Left hindlimb (tissue), 1 donor: ENCODE measurements at regions not wholly inside any gene's neighbourhood (a gene's known extent, or its start where the extent isn't known, plus 50 kb on each side); places are given as distances from the start of the nearest gene placed in this dataset.
"Not testable (repeated sequence)": the region's sequence is repeated elsewhere in the genome, so short reads cannot be mapped to it uniquely, and the experiment has no call there.

Experiments
- DNase-seq: peaks from one replicate; pipeline ENCODE4 v3.0.0-alpha.2; 2018

DNA sequence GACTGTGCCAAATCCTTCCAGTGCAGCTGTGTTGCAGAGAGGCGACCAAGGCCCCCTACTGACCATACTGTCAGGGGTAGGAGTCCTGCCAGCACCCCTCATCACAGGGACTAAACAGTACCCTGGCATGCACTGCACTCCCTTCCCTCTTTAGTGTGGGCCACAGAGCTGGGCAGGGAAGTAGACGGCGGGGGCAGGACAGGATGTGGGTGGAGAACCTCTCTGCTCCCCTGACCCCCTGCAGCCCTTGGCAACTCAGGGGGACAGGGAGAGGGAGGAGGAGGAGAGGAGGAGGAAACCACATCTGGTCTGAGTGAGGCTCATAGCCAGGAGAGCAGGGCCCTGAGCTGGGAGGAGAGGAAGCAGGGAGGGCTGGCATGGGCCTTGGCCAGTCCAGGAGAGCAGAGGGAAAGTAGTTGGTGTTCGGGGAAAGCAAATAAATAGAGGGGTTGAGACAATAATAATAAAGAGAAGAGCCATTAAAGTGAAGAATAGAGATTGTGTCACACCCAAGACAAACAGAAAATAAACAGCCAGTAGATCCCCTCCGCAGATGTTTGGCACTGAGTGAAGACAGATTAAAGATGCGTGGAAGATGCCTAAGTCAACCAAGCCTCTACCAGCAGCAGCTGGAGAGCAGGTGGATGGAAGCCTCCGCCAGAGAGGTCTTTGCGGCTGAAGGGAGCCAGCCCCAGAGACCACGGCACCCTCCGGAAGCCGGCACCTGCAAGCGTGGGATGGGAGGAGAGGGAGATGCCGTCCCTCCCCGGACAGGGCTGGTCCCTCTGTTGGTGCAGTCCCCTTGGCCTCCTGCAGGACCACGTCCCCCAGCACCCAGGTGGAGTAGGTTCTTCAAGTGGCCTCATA, 61.5 kb downstream of the RPUSD4 start:
- DNase-seq = peak; percentile 57

DNA sequence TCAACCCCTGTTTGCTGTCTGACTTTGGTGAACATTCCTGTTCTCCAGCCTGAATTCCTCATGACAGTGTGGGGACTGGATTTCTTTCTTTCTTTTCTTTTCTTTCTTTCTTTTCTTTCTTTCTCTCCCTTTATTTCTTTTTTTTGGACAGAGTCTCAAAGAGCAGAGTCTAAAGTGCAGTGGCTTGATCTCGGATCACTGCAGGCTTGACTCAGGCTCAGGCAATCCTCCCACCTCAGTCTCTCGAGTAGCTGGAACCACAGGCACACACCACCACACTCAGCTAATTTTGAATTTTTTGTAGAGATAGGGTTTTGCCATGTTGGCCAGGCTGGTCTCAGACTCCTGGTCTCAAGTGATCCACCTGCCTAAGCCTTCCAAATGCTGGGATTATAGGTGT, 63.1 kb downstream of the RPUSD4 start:
- no peak for DNase-seq

DNA sequence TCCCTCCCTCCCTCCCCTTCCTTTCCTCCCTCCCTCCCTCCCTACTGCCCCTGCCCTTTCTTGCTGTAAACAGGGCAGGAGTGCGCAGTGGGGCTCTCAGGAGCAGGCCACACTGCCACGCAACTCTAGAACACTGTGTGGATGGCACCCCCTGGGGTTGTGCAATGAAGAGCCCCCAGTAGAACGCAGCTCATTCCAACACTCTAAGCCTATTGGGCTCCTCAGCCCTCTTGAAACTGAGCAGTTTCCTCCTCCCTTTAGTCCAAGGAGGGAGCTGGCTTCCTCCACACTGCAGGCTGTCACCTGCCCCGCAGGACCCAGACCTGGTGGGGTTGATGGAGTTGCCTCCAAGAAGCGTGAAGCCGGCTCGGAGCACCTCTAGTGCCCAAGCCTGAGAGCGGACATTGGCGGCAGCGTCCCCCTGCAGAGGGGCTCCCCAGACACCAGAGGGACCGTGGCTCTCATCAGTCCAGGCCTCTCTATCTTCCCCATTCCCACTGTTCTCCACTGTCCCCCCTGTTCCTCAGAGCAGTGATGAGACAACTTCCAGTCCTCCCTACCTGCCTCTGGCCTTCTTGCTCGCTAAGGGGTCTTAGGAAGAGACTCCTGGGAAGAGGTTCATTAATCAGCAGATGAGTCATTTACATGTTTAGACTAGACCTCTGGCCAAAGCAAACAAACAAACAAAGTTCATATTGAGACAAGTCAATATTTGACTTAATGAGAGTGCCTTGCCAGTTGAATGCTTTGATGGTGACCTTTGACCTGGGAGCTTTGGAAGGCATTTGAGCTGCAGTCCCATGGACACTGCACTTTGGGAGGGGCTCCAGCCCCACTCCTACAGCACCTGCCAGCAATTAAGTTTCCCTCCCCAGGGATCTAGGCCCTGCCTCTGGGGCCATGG, 64.0 kb downstream of the RPUSD4 start:
- no peak for DNase-seq

DNA sequence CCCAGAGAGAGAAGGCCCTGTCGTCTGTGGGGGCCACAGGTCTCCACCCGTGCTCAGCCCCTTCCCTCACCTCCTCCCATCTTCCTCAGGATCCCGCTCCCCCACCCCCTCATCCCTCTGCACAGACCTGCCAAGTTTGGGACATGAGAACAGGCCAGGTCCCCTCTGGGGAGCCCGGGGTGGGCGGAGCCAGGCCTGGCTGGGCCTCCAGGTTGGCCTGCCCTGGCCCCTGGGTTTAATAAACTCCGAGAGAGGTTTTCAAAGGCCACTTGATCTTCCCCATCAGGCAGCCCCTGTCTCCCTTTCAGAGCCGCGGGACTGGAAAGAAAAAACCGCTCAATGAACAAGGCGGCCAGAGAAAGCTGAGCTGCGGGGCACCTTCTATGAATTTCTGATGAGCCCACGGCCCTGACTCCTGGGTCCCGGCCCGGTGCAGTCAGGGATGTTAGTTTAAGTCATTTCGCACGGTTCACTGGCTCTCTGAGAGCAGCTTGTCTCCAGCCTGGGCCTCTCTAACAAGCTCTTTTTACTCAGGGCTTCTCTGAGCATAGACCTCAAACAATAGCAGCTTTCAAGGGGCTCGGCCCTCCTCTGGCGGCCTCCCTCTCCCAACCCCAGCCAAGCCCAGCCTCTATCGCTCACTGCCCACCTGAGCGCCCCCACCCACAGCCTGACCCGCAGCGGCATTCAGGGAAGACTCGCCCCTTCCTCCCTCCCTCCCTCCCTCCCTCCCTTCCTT, 64.8 kb downstream of the RPUSD4 start:
- DNase-seq = peak; percentile 69

DNA sequence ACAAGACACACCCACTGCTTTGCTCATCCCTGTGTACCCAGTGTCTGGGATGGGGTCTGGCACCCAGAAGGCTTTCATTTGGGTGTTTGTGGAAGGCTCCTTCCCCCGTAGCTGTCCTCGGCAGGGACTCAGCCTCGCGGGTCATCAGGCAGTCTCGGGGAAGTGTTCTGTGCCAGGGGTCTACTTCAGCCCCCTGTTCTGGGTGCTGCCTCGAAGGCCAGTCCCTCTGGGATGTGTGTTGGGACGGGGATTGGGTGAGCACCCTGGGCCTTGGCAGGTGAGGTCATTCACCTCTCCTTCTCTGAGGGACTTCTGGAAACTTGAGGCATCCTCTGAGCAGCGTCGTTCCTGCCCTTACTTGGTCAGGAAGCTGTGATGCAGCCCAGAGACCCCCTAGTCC, 65.5 kb downstream of the RPUSD4 start:
- DNase-seq = peak; percentile 28

DNA sequence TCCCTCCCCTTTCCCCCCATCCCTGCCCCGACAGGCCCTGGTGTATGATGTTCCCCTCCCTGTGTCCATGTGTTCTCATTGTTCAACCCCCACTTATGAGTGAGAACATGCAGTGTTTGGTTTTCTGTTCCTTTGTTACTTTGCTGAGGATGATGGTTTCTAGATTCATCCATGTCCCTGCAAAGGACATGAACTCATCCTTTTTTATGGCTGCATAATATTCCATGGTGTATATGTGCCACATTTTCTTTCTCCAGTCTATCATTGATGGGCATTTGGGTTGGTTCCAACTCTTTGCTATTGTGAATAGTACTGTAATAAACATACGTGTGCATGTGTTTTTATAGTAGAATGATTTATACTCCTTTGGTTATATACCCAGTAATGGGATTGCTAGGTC, 68.0 kb downstream of the RPUSD4 start:
- DNase-seq = not testable (repeated sequence)

DNA sequence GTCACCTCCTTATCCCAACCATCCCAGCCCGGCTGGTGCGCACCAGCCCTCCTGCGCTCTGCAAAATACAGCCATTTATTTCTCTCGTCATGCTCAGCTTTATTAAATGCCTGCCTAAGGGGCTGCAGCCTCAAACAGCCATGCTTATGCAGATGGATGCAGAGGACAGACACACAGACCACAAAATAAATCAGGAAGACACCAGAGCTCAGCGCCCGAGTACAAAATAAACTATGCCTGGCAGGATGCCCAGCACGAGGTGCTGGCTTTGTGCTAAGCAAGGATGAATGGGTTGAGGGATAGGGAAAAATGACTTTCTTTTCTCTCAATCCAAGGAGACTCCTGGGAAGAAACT, 70.5 kb downstream of the RPUSD4 start:
- peak; percentile 75 for DNase-seq

DNA sequence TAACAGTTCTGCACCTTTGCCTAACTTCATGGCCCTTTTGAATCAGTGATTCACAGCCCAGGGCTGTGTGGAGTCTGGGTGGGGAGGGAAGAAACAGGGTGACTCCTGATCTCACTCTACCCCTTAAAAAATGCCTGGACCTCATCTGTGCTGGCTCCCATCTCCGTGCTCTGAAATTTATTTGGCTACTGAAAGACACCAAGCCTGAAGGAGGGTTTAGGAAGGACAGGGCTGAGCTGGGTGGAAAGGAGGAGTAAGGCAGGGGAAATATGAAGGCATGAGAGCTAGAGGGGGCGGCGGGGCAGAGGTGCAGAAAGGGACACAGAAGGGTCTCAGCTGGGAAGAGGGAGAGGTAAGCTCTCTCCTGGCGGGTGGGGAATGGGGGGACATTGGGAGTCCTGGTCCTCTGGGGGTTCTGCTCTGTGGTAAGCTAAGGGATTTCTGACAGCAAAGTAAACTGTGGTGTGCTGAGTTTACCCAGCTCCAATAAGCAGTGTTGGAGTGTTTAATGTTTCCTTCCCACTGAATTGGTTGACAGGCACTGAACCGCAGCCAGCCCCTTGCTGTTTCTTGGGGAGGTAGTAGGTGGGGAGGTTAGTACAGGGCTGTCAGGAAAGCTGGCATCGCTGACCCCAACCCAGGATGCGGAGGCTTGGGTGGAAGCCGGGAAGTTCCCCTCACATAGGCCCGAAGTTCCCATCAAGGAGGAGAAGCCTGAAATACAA, 71.1 kb downstream of the RPUSD4 start:
- DNase-seq = no peak

DNA sequence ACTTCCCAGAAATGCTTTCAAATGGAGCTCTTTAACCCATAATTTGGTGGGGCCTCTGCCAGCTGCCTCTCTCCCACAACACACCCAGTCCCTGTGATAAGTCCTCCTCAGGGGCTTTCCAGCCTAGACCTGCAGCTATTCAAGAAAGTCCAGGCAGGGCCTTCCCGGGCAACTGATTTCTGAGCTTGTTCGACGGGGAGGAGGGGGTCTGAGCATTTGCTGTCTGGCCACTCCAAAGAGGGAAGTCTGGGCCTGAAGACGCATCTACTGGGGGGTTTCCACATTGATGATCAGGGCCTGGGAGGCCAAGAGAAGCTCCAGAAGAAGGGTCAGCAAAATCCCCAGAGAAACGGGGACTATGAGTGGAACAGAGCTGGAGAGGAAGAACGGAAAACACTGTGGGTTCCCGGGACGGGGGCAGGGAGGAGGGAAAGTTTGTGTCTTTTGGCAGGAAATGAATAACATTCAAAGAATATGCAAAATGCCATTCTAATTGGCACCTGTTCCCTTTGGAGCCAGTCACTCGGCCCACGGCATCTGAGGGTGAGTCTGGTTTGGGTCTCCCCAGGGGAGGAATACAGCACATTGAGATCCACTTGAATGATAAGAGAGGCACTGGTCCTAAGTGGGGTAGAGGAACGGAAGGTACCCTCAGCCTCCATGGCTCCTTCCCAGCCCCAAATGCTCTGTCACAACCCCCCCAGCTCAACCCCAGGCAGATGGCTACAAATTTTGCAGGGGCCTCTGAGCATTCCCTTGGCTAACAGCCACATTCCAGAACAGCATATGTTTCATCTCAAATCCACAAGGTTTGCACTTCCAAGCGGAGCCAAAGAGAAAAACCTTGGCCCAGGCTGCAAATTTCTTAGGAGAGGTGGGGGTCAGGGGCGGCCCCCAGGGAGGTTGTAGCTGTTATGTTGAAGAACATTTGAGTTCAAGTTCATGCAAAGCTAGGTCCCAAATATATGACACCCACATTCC, 72.0 kb downstream of the RPUSD4 start:
- DNase-seq = peak; percentile 83

DNA sequence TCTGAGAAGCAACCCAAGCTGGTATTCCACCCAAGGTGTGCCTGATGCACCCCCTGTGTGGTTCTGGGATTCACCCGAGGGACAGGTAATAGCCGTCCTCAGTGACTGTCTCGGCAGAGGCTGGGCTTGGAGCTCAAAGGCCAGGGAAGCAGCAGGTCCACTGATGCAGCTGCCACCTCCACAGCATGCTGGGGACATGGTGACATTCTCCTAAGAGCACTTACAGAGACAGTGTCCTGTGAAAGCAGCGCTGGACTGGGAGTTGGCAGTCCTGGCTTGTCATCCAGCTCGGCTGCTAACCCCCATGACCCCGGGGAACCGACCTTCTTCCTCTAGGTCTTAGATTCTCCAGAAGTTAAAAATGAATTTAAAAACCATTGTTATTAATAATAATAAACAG, 72.8 kb downstream of the RPUSD4 start:
- DNase-seq = no peak

DNA sequence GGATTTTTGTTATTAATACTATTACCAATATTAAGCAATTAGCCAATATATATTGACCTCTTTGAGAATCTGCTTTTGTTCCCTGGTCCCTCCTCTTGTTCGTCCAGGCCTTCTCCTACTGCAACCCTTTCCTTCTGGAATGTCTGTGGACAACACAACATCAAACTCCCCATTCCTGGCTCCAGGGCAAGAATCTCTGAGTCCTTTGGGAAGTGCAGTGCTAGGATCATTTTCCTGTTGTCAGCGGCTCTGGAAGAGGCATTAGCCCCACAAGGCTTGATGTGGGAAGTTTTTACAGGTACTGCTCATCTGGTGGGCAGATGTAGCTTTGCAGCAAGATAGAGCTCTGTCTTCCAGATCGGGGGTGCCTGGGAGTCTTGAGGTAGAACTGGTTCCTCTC, 74.3 kb downstream of the RPUSD4 start:
- no peak for DNase-seq

DNA sequence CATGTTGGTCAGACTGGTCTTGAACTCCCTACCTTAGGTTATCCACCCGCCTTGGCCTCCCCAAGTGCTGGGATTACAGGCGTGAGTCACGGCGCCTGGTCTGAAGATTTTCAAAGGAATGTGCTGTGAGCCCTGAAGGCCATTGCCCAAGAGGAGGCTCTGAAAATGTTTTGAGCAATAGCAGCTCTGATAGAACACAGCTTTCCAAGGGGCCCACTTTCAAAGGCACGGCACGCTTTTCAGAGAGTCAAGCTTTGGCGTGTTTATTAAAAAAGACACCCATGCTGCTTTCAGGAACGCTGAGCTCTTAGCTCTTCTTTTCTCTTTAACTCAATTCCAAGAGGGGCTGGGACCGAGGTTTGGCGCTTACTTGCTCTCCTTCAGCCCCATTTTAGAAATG, 73.8 kb upstream of the CDON start:
- no peak for DNase-seq

DNA sequence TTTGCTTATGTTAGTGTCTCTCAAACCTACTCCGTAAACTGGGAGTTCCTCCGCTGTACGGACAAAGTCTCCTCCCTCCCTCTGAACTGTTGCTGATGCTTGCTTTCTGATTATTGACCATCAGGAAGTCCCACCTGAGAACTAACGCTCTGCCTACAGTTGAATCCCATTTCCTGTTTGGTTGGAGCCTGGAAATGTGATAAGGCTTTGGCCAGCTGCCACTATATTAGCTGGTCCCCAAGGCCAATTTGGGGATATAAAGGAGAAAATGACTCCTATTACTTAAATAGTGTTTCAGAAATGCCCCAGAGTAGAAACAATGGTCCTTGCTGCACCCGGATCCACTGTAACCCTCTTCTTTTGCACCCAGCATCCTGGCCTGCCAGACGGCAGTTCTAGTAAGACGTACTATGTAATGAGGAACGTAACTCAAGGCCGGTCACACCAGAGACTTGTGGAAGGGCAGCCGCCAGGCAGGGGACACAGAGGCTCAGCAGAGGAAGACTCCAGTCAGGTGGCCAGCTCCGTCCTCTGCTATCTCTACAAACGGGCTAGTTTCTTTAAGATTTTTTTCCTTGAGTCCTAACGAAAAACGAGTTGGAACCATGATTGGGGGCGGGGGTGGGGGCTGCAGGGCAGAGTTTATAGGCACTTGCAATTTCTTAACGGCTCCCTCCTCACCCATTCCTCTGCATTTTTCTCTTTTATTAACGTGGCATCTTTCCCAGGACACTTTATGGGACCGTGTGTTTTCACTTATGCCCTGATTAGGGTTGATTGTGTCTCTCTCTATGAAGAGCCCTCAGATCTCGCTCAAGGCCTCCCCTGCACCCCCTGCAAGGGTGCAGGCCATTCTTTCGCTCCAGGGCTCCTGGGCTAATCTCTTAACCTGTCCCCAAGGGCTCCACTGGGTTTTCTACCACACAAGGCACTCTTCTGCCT, 72.8 kb upstream of the CDON start:
- no peak for DNase-seq

DNA sequence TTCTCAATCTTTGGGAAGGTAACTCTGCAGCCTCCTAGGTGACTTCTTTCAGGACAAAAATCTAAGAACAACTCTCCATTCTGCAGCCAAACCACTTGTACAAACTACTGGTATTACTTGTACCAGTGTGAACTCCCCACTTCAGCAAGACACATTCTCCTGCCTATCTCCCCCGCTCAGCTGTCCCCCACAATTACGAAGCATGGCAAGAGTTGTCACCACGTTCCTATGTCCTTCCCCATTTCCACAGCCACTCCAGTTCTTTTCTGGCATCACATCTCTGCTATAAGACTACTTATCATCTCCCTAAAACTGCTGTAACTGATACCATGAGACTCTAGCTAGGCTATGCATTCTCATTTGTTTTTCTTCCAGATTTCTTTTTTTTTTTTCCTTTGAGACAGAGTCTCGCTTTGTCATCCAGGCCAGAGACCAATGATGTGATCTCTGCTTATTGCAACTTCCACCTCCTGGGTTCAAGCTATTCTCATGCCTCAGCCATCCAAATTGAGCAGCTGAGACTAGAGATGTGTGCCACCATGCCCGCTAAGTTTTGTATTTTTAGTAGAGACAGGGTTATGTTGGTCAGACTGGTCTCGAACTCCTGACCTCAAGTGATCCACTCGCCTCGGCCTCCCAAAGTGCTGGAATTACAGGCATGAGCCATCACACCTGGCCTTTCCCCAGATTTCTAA, 71.9 kb upstream of the CDON start:
- DNase-seq = no peak

DNA sequence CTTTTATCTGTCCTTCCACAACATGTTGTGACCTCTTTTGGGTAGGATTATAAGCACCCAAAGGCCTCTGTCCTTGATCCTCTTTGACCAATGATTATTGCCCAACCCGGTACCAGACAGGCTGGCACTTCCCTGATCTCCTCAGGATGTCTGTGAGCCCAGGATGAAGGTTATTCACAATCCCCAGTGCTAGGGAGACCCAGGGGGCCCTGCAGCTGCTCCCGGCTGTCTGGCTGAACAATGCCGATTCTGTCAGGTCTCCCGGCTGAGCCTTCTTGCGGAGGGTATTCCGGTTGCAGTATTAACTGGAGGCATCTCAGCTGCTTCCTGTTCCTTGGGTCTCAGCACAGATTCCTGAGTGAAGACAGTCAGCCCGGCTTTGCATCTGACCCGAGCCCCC, 71.2 kb upstream of the CDON start:
- DNase-seq = no peak

DNA sequence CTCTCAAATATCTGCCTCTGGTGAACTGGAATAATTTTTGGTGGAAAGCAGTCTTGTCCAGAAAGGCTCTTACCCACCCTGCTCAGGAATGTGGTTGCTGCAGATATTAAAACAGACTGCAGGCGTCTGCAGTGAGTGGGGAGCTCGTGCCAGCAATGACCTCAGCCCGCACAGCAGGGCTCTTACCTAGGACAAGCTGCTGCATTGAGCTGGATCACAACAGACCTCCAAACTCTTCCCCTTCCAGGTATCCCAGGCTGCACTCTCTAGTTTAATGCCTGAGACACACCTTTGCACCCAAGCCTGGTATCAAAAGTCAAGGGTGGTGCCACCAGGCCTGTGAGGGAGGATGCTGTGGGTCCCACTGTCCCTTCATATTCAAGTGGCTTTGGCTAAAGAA, 69.7 kb upstream of the CDON start:
- DNase-seq = peak; percentile 84

DNA sequence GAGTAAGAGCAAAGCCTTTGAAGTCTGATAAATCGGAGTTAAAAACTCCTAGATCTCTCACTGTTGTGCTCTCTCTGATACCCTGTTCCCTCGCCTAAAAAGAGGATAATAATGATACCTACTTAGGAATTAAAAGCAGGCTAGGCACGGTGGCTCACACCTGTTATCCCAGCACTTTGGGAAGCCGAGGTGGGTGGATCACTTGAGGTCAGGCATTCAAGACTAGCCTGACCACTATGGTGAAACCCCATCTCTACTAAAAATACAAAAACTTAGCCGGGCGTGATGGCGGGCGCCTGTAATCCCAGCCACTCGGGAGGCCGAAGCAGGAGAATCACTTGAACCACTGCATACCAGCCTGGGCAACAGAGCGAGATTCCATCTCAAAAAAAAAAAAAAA, 68.1 kb upstream of the CDON start:
- not testable (repeated sequence) for DNase-seq

DNA sequence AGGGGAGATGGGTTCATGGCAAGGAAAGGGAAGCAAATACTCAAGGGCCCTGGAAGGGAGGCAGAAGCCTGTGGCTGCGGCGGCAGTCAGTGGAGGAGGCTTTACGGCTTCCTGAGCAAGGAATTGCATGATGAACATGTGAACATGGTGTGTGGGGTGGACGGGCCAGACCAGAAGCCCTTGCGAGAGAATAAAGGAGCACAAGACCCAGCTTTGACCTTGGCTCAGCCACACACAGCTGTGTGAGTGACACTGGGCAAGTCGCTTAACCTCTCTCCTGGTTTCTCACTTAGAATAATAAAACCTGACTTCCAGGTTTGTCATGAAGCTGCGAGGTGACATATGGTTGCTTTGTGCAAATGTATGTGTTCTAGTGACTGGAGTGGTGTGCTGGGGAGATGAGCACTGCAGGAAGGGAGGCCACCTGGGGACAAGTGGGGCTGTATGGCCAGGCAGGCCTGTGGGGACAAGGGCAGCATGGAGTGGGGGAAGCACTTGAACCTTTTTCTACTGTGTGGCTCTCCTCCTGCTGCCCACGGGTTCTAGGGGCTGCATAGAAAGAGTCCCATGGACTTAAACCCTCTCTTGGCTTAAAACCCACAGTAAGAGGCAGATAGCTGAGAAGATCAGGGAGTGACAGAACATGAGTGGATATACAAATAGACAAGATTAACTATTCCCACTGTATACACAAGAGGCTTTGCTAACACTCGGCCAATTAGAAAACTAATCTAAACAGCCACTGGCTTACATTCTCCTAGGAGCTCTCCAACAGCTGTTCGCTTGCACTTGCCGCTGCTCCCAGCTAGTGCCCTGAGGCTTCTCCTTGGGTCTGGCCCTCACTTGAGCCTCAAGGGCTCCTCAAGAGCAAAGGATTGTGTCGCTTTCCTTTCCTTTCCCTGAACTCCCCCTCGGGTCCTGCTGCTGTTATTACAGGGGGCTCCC, 67.3 kb upstream of the CDON start:
- no peak for DNase-seq
